Stimulated activated naive B cell treated with anti-CD40 and anti-IgM and Interleukin-4, amounts not matched to agents 10 μg/mL and 1 μg/mL and 100 μg/mL, for 72 hours (primary cell): ENCODE measurements at regions not wholly inside any gene's neighbourhood (a gene's known extent, or its start where the extent isn't known, plus 50 kb on each side); places are given as distances from the start of the nearest gene placed in this dataset.

Experiments used
- ATAC-seq, 2 donors: fragments of 150-1000 bp; cut with Tn5 transposase; replicated peaks; 2 replicates each; pipeline ENCODE4 v1.10.0; 2021; ENCODE audit warnings: moderate library complexity in 1 of 2
- DNase-seq: peaks from one replicate; pipeline ENCODE4 v3.0.0; 2021
- H3K27ac Mint-ChIP-seq: one replicate; pipeline ENCODE4 v1.8.0; 2022; ENCODE audit warnings: mild to moderate bottlenecking, mixed read lengths
- H3K27me3 Mint-ChIP-seq, 2 donors: one replicate each; pipeline ENCODE4 v1.8.0; 2022; ENCODE audit warnings: mixed read lengths in 2 of 2
- H3K36me3 Mint-ChIP-seq, 2 donors: one replicate each; pipeline ENCODE4 v1.8.0; 2022; ENCODE audit warnings: mixed read lengths in 2 of 2, mild to moderate bottlenecking in 1 of 2
- H3K4me1 Mint-ChIP-seq, 2 donors: one replicate each; pipeline ENCODE4 v1.8.0; 2022; ENCODE audit warnings: mixed read lengths in 2 of 2, mild to moderate bottlenecking in 1 of 2
- H3K4me3 Mint-ChIP-seq, 2 donors: one replicate each; pipeline ENCODE4 v1.8.0; 2022; ENCODE audit warnings: mild to moderate bottlenecking in 2 of 2, mixed read lengths in 2 of 2, moderate library complexity in 1 of 2
- H3K9me3 Mint-ChIP-seq, 2 donors: one replicate each; pipeline ENCODE4 v1.8.0; 2022; ENCODE audit warnings: mixed read lengths in 2 of 2, mild to moderate bottlenecking in 1 of 2

GRCh38 chr4:63583561-63583960 is 825.7 kb downstream of the TECRL start:
- H3K36me3 Mint-ChIP-seq = no peaks in the 10 kb centered on the region

GRCh38 chr4:63583007-63583406 is 826.2 kb downstream of the TECRL start:
- no peak overlapping the region for H3K4me3 Mint-ChIP-seq
- H3K27ac Mint-ChIP-seq = no peak overlapping the region
- ATAC-seq (no peak), DNase-seq (no peak)
- peaks cover 2 to 6% of the 10 kb centered on the region in 2 donors for H3K9me3 Mint-ChIP-seq
- H3K27me3 Mint-ChIP-seq = no peaks in the 10 kb centered on the region
- H3K4me1 Mint-ChIP-seq = no peaks in the 10 kb centered on the region
- H3K36me3 Mint-ChIP-seq = no peaks in the 10 kb centered on the region

More at GRCh38 chr4:63583561-63583960, 825.7 kb downstream of the TECRL start:
- H3K9me3 Mint-ChIP-seq = peaks cover 2 to 6% of the 10 kb centered on the region in 2 donors
- ATAC-seq (no peak), DNase-seq (no peak)
- H3K27ac Mint-ChIP-seq = no peak overlapping the region
- no peaks in the 10 kb centered on the region for H3K4me1 Mint-ChIP-seq
- H3K27me3 Mint-ChIP-seq = no peaks in the 10 kb centered on the region
- H3K4me3 Mint-ChIP-seq = no peak overlapping the region

- Mint-ChIP-seq H3K27me3 (no peaks in the 10 kb centered on the region), H3K27ac (no peak overlapping the region), H3K4me3 (no peak overlapping the region), H3K36me3 (no peaks in the 10 kb centered on the region), H3K4me1 (no peaks in the 10 kb centered on the region), H3K9me3 (peaks cover 4 to 6% of the 10 kb centered on the region in 2 donors)
- ATAC-seq = peak; percentile 66 to 82
- DNase-seq = no peak
Measured at GRCh38 chr4:63580796-63581475, 828.3 kb downstream of the TECRL start.

DNA sequence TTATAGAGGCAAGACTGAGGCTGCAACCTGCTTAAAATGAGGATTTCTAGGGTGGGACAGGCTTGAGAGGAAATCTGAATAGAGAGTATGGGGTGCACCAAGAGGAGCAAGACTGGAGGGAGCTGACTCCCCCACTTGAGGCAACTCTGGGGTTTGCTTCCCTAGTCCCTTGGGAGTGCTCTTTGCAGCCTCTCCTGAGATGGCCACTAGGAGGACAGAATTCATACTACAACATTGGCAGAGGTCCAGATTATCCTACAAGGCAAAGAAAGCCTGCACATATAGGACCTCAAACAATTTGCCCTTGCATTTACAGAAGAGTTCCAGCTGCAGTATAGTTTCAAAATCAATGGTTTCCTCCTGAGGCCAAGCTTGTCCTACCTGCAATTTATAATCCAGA is 830.9 kb downstream of the TECRL start:
- Mint-ChIP-seq H3K4me1 (no peaks in the 10 kb centered on the region), H3K27ac (no peak overlapping the region), H3K36me3 (no peaks in the 10 kb centered on the region), H3K4me3 (no peak overlapping the region), H3K27me3 (no peaks in the 10 kb centered on the region), H3K9me3 (peaks cover 4 to 6% of the 10 kb centered on the region in 2 donors)
- DNase-seq (no peak), ATAC-seq (no peak)

- no peak for ATAC-seq
- H3K27me3 Mint-ChIP-seq = no peaks in the 10 kb centered on the region
- peaks cover 2 to 7% of the 10 kb centered on the region in 2 donors for H3K9me3 Mint-ChIP-seq
- H3K27ac Mint-ChIP-seq = no peak overlapping the region
- H3K36me3 Mint-ChIP-seq = no peaks in the 10 kb centered on the region
- no peak overlapping the region for H3K4me3 Mint-ChIP-seq
- no peaks in the 10 kb centered on the region for H3K4me1 Mint-ChIP-seq
- DNase-seq = no peak
Measured at GRCh38 chr4:63566658-63567057, 842.6 kb downstream of the TECRL start.

- H3K4me1 Mint-ChIP-seq = no peaks in the 10 kb centered on the region
- peaks cover 4 to 11% of the 10 kb centered on the region in 2 donors for H3K9me3 Mint-ChIP-seq
- H3K27me3 Mint-ChIP-seq = no peaks in the 10 kb centered on the region
- DNase-seq (no peak), ATAC-seq (no peak)
- H3K27ac Mint-ChIP-seq = no peak overlapping the region
- no peak overlapping the region for H3K4me3 Mint-ChIP-seq
- no peaks in the 10 kb centered on the region for H3K36me3 Mint-ChIP-seq
Measured at GRCh38 chr4:63563288-63564014, 845.8 kb downstream of the TECRL start.

- no peak overlapping the region for H3K27ac Mint-ChIP-seq
- DNase-seq (no peak), ATAC-seq (no peak)
- H3K4me3 Mint-ChIP-seq = no peak overlapping the region
- no peaks in the 10 kb centered on the region for H3K4me1 Mint-ChIP-seq
- peaks cover 6 to 7% of the 10 kb centered on the region in 2 donors for H3K9me3 Mint-ChIP-seq
- H3K36me3 Mint-ChIP-seq = no peaks in the 10 kb centered on the region
- H3K27me3 Mint-ChIP-seq = no peaks in the 10 kb centered on the region
Measured at GRCh38 chr4:63558709-63559108, 850.5 kb downstream of the TECRL start.

DNA sequence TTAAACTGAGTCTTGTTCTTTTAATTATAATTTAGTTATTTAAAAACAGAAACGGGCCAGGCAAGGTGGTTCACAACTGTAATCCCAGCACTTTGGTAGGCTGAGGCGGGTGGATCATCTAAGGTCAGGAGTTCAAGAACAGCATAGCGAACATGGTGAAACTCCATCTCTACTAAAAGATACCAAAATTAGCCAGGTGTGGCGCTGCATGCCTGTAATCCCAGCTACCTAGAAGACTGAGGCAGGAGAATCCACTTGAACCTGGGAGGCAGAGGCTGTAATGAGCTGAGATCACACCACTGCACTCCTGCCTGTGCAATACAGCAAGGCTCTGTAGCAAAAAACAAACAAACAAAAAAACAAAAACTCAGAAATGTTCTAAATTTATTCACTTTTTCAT is 852.9 kb downstream of the TECRL start:
- Mint-ChIP-seq H3K27ac (no peak overlapping the region), H3K9me3 (peaks cover 8 to 9% of the 10 kb centered on the region in 2 donors), H3K27me3 (no peaks in the 10 kb centered on the region), H3K36me3 (no peaks in the 10 kb centered on the region), H3K4me1 (no peaks in the 10 kb centered on the region), H3K4me3 (no peak overlapping the region)
- ATAC-seq = no peak
- DNase-seq = no peak

GRCh38 chr4:63553123-63553522 is 856.1 kb downstream of the TECRL start:
- Mint-ChIP-seq H3K36me3 (no peaks in the 10 kb centered on the region), H3K9me3 (peaks cover 5% of the 10 kb centered on the region in 2 donors), H3K4me3 (no peak overlapping the region), H3K27me3 (no peaks in the 10 kb centered on the region), H3K4me1 (no peaks in the 10 kb centered on the region), H3K27ac (no peak overlapping the region)
- no peak for DNase-seq
- ATAC-seq = no peak

- Mint-ChIP-seq H3K4me3 (no peak overlapping the region), H3K4me1 (no peaks in the 10 kb centered on the region), H3K9me3 (peaks cover 8 to 10% of the 10 kb centered on the region in 2 donors), H3K27ac (no peak overlapping the region), H3K36me3 (no peaks in the 10 kb centered on the region), H3K27me3 (no peaks in the 10 kb centered on the region)
- ATAC-seq (no peak), DNase-seq (no peak)
Measured at GRCh38 chr4:63541828-63542227, 867.4 kb downstream of the TECRL start.

DNA sequence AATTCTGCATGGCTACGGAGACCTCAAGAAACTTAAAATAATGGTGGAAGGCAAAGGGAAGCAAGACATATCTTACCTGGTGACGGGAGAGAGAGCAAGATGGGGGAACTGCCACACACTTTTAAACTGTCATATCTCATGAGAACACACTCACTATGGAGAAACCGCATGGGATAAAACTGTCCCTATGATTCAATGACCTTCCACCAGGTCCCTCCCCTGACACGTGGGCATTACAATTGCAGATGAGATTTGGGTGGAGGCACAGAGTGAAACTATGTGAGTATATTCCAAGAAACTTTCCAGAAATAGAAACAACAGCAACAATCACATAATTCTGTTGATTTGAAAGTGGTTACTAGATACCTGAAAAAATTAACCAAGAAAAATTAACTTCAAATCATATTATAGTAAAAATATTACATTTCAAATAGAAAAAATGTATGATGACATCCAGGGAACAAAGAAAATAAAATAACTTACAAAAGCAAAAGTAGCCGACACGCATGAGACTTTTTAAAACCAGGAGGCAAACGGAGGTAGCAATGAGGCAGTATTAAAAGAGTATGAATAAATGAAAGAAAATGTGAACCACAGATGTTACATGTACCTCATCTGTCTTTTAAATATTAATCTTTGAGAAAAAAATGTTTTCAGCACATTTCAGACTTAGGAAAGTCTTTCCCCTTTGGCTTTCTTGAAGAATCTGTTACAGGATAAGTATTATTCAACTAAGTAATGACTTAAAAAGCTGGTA is 879.5 kb downstream of the TECRL start:
- no peak for ATAC-seq

DNA sequence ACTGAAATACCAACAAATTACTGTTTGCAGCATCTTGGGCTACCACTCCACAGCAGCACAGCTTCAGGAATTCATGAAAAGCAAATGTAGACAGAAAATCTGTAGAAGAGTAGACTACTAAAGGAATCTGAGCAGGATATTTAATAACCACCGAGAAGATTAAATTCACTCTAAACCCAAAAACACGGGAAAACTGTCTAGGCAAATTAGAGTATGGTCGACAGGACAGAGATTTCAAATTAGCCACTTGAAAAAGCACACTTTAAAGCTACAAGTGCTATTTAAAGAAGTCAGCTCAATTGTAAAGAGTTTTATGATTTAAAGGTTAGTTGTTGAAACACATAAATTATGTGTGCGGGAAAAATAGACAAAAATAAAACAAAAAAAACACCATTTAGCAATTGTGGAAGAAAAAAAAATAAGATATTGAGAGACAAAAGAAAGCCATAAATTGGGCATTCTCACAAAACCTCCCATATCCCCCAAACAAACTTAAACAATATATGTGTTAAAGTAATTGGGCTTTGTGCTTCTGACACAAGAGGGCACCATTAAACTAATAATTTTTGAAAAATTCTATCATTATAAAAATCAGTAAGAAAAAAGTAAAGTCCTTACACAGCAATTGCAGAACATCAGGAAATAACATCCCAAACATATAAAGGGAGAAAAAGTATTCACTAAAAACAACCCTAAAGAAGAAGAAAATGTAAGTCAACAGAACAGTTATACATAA is 880.8 kb downstream of the TECRL start:
- no peak for ATAC-seq

More for the DNA sequence above, 879.5 kb downstream of the TECRL start:
- H3K4me3 Mint-ChIP-seq = no peak overlapping the region
- H3K27ac Mint-ChIP-seq = no peak overlapping the region
- H3K4me1 Mint-ChIP-seq = no peaks in the 10 kb centered on the region
- H3K27me3 Mint-ChIP-seq = no peaks in the 10 kb centered on the region
- no peaks in the 10 kb centered on the region for H3K36me3 Mint-ChIP-seq
- no peak for DNase-seq
- no peaks in the 10 kb centered on the region for H3K9me3 Mint-ChIP-seq

DNA sequence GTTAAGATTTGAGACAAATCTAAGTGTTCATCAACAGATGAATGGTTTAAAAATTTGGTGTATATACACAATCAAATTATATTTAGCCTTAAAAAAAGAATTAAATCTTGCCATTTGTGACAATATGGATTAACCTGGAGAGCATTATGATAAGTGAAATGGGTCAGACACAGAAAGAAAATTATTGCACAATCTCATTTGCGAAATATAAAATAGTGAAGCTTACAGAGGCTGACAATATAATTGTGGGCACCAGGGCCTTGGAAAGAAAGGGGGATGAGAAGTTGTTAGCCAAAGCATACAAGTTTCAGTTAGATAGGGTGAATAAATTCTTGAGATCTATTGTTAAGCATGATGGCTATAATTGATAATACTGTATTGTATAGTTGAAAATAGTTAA is 883.0 kb downstream of the TECRL start:
- Mint-ChIP-seq H3K36me3 (no peaks in the 10 kb centered on the region), H3K27me3 (no peaks in the 10 kb centered on the region), H3K9me3 (peaks cover 4% of the 10 kb centered on the region in 2 donors), H3K27ac (no peak overlapping the region), H3K4me3 (no peak overlapping the region), H3K4me1 (no peaks in the 10 kb centered on the region)
- no peak for DNase-seq
- no peak for ATAC-seq

More for the DNA sequence above, 880.8 kb downstream of the TECRL start:
- Mint-ChIP-seq H3K9me3 (no peaks in the 10 kb centered on the region), H3K36me3 (no peaks in the 10 kb centered on the region), H3K27me3 (no peaks in the 10 kb centered on the region), H3K27ac (no peak overlapping the region), H3K4me1 (no peaks in the 10 kb centered on the region), H3K4me3 (no peak overlapping the region)
- no peak for DNase-seq

DNA sequence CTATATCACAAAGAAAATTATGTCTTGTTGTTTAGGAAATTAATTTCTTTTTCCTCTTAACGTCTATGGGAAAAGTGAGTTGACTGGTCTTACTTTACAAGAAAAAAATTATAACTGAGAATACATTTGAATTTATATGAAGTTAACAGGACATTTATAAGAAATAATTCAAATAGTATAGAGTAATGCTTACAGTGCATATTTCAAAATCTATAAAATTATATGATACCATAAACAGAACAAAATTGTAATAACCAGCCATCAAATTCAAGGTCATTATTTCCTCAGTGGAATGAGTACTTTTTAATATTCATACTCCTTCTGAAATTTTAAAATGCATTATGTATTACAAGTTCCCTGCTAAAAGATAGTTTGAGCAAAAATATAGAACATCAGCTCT is 884.5 kb downstream of the TECRL start:
- no peak overlapping the region for H3K27ac Mint-ChIP-seq
- H3K4me1 Mint-ChIP-seq = no peaks in the 10 kb centered on the region
- H3K27me3 Mint-ChIP-seq = no peaks in the 10 kb centered on the region
- peaks cover 4 to 7% of the 10 kb centered on the region in 2 donors for H3K9me3 Mint-ChIP-seq
- no peak overlapping the region for H3K4me3 Mint-ChIP-seq
- ATAC-seq (no peak), DNase-seq (no peak)
- no peaks in the 10 kb centered on the region for H3K36me3 Mint-ChIP-seq
